ENCODE measurements at regions not wholly inside any gene's neighbourhood (a gene's known extent, or its start where the extent isn't known, plus 50 kb on each side); places are given as distances from the start of the nearest gene placed in this dataset.

DNA sequence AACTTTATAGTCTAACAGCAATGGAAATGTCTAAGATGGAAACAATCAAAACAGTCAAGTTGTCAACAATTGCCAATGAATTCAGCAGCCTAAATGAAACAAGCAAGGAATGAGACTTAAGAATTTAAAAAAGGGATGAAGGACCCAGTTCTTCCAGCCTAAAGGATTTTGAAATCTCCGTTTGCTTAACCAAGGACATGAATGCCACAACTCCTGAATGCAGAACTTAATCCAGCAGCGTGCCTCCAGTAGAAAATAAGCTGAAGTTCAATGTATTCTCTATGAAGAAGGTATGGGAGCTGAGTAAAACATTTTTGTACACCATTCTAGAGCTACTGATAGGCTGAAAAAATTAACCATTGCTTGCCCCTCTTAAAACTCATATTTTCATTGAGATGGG lies 411.3 kb downstream of the ARHGEF28 start:
- Histone ChIP-seq H3K36me3 (ENCODE audit: insufficient read depth, low read length) (no peaks in the 10 kb centered on the region), H2AFZ (ENCODE audit: low read depth, low read length) (no peak overlapping the region), H3K27ac (ENCODE audit: low read length) (no peak overlapping the region), H3K79me2 (ENCODE audit: insufficient read depth, low read length) (no peaks in the 10 kb centered on the region), H3K4me1 (ENCODE audit: insufficient read depth, low read length) (no peaks in the 10 kb centered on the region), H3K9me3 (ENCODE audit: insufficient read depth, low read length, severe bottlenecking) (no peaks in the 10 kb centered on the region), H3K27me3 (ENCODE audit: insufficient read depth, low read length, poor library complexity) (peaks cover 5% of the 10 kb centered on the region), H4K20me1 (ENCODE audit: insufficient read depth, low read length) (no peaks in the 10 kb centered on the region), H3K4me3 (ENCODE audit: low read depth in 1 of 2, low read length in 2 of 2) (no peak overlapping the region), H3K9ac (ENCODE audit: low read depth, low read length) (no peak overlapping the region), H3K4me2 (ENCODE audit: insufficient read depth, low read length) (no peak overlapping the region)
- no peak for TF ChIP-seq EZH2 (IDR thresholded peaks at IDR 0.05; ENCODE audit: borderline replicate concordance, low read depth, low read length, severe bottlenecking)
- TF ChIP-seq CTCF (IDR thresholded peaks at IDR 0.05; ENCODE audit: borderline replicate concordance, extremely low read depth, low read length, poor library complexity, severe bottlenecking): no peak
- no peak for ATAC-seq (ENCODE audit: insufficient read depth, low read depth)
- DNase-seq: no peak

- no peak overlapping the region for H2AFZ ChIP-seq (ENCODE audit: low read depth, low read length)
- H3K4me2 ChIP-seq (ENCODE audit: insufficient read depth, low read length): no peak overlapping the region
- no peak for ATAC-seq (ENCODE audit: insufficient read depth, low read depth)
- H3K79me2 ChIP-seq (ENCODE audit: insufficient read depth, low read length): no peaks in the 10 kb centered on the region
- no peak for DNase-seq
- peaks cover 5% of the 10 kb centered on the region for H3K27me3 ChIP-seq (ENCODE audit: insufficient read depth, low read length, poor library complexity)
- no peaks in the 10 kb centered on the region for H3K4me1 ChIP-seq (ENCODE audit: insufficient read depth, low read length)
- H4K20me1 ChIP-seq (ENCODE audit: insufficient read depth, low read length): no peaks in the 10 kb centered on the region
- TF ChIP-seq CTCF (IDR thresholded peaks at IDR 0.05; ENCODE audit: borderline replicate concordance, extremely low read depth, low read length, poor library complexity, severe bottlenecking): peak; percentile 10
- TF ChIP-seq EZH2 (IDR thresholded peaks at IDR 0.05; ENCODE audit: borderline replicate concordance, low read depth, low read length, severe bottlenecking): no peak
- H3K9ac ChIP-seq (ENCODE audit: low read depth, low read length): no peak overlapping the region
- H3K36me3 ChIP-seq (ENCODE audit: insufficient read depth, low read length): no peaks in the 10 kb centered on the region
- no peak overlapping the region for H3K27ac ChIP-seq (ENCODE audit: low read length)
- H3K9me3 ChIP-seq (ENCODE audit: insufficient read depth, low read length, severe bottlenecking): no peaks in the 10 kb centered on the region
- no peak overlapping the region for H3K4me3 ChIP-seq (ENCODE audit: low read depth in 1 of 2, low read length in 2 of 2)
These were observed 409.5 kb downstream of the ARHGEF28 start for GRCh38 chr5:74035521-74035937.

GRCh38 chr5:74034733-74035132 lies 408.7 kb downstream of the ARHGEF28 start:
- no peak overlapping the region for H2AFZ ChIP-seq (ENCODE audit: low read depth, low read length)
- TF ChIP-seq CTCF (IDR thresholded peaks at IDR 0.05; ENCODE audit: borderline replicate concordance, extremely low read depth, low read length, poor library complexity, severe bottlenecking): no peak
- no peak for TF ChIP-seq EZH2 (IDR thresholded peaks at IDR 0.05; ENCODE audit: borderline replicate concordance, low read depth, low read length, severe bottlenecking)
- peaks cover under 1% of the 10 kb centered on the region for H3K27me3 ChIP-seq (ENCODE audit: insufficient read depth, low read length, poor library complexity)
- H3K4me1 ChIP-seq (ENCODE audit: insufficient read depth, low read length): no peaks in the 10 kb centered on the region
- no peak for ATAC-seq (ENCODE audit: insufficient read depth, low read depth)
- H3K36me3 ChIP-seq (ENCODE audit: insufficient read depth, low read length): no peaks in the 10 kb centered on the region
- DNase-seq: no peak
- no peaks in the 10 kb centered on the region for H3K79me2 ChIP-seq (ENCODE audit: insufficient read depth, low read length)
- H3K4me3 ChIP-seq (ENCODE audit: low read depth in 1 of 2, low read length in 2 of 2): no peak overlapping the region
- no peaks in the 10 kb centered on the region for H4K20me1 ChIP-seq (ENCODE audit: insufficient read depth, low read length)
- no peak overlapping the region for H3K4me2 ChIP-seq (ENCODE audit: insufficient read depth, low read length)
- H3K9me3 ChIP-seq (ENCODE audit: insufficient read depth, low read length, severe bottlenecking): no peaks in the 10 kb centered on the region
- H3K27ac ChIP-seq (ENCODE audit: low read length): no peak overlapping the region
- no peak overlapping the region for H3K9ac ChIP-seq (ENCODE audit: low read depth, low read length)

DNA sequence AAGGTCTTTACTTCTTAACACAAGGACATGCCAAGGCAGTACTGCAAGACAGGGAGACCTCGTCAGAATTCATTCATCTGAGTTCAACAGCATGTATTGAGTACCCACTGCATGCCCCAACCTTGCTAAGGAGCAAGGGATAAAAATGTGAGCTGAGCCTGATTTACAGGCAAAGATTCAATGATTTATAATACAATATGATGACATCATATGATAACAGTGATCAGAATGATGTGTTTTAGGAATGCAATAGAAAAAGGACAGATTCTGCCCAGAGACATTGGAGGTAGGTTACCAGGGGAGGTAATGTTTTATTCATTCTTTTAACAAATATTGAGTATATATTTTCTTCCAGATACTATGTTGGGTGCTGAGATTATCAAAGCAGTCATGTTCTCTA lies 406.6 kb downstream of the ARHGEF28 start:
- no peaks in the 10 kb centered on the region for H3K79me2 ChIP-seq (ENCODE audit: insufficient read depth, low read length)
- no peak overlapping the region for H3K4me2 ChIP-seq (ENCODE audit: insufficient read depth, low read length)
- no peaks in the 10 kb centered on the region for H3K36me3 ChIP-seq (ENCODE audit: insufficient read depth, low read length)
- no peaks in the 10 kb centered on the region for H3K4me1 ChIP-seq (ENCODE audit: insufficient read depth, low read length)
- H3K27ac ChIP-seq (ENCODE audit: low read length): no peak overlapping the region
- no peak for TF ChIP-seq EZH2 (IDR thresholded peaks at IDR 0.05; ENCODE audit: borderline replicate concordance, low read depth, low read length, severe bottlenecking)
- no peak for TF ChIP-seq CTCF (IDR thresholded peaks at IDR 0.05; ENCODE audit: borderline replicate concordance, extremely low read depth, low read length, poor library complexity, severe bottlenecking)
- no peak overlapping the region for H3K9ac ChIP-seq (ENCODE audit: low read depth, low read length)
- no peaks in the 10 kb centered on the region for H3K9me3 ChIP-seq (ENCODE audit: insufficient read depth, low read length, severe bottlenecking)
- DNase-seq (no peak), ATAC-seq (ENCODE audit: insufficient read depth, low read depth) (no peak)
- H2AFZ ChIP-seq (ENCODE audit: low read depth, low read length): no peak overlapping the region
- H4K20me1 ChIP-seq (ENCODE audit: insufficient read depth, low read length): no peaks in the 10 kb centered on the region
- no peaks in the 10 kb centered on the region for H3K27me3 ChIP-seq (ENCODE audit: insufficient read depth, low read length, poor library complexity)
- no peak overlapping the region for H3K4me3 ChIP-seq (ENCODE audit: low read depth in 1 of 2, low read length in 2 of 2)
